ENCODE measurements at regions not wholly inside any gene's neighbourhood (a gene's known extent, or its start where the extent isn't known, plus 50 kb on each side); places are given as distances from the start of the nearest gene placed in this dataset.

DNA sequence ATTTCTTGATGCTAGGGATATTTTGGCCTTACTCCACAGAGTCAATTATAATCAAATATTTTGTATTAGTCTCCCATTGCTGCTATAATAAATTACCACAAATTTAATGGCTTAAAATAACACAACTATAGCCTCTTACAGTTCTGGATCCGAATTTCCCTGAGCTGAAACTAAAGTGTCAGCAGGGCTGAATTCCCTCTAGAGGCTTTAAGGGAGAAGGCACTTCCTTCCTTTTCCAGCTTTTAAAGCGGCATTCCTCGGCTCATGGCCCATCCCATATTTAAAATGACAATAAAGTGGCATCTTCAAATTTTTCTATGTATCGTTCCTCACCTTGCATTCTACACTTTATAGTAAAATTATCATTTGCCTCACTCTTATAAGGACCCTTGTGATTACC is 421.4 kb upstream of the ZWINT start:
- no peak for DNase-seq

DNA sequence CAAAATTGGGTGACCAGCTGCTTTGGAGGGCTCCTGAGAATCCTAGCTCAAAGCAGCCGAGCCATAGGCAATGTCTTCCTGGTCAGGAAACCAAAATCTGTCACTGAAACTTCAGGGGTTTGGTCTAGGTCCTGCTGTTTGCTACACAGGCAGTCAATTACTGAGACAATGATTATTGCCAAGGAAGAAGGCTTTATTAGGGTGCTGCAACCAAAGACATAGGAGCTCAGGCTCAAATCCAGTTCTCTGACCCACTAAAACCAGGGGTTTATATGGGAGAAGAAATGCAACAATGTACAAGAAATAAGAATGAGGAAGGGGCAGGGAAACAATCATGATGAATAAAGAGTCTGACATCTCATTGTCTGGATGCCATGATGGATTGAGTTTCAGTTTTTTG is 410.3 kb upstream of the ZWINT start:
- DNase-seq, result no peak

DNA sequence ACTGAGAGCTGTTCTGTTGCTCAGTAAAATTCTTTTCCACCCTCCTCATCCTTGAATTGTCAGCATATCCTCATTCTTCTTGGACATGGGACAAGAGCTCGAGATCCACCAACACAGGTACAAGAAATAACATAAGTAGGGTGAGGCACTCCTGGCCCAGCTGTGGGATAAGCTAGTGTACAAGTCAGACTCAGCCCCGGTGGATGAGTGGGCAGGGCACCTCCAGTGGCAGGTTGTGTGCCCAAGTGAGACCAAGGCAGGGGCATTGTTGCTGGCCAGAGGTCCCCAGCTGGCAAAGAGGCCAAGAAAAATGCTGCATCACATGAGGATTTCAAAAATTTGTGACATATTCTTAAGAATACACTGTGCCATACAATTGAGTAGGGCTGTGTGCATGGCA is 402.0 kb upstream of the ZWINT start:
- DNase-seq, result no peak

DNA sequence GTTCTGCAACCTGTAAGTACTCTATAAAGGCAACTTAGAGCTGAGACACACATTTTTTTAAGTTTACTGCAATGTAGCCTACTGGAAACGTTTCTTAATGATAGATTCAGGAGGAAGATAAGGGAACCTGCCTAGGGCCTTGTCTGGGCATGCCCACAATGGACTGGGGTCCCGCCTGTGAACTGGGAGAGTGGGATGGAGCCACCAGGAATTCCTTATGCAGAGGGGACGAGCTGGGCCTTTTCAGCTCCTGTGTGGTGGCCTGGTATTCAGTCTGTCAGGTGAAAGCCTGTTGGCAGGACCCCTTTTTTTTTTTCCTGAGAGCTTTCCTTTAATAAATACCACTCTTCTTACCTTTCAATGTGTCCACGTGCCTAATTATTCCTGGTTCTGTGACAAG is 384.4 kb upstream of the ZWINT start:
- no peak for DNase-seq

DNA sequence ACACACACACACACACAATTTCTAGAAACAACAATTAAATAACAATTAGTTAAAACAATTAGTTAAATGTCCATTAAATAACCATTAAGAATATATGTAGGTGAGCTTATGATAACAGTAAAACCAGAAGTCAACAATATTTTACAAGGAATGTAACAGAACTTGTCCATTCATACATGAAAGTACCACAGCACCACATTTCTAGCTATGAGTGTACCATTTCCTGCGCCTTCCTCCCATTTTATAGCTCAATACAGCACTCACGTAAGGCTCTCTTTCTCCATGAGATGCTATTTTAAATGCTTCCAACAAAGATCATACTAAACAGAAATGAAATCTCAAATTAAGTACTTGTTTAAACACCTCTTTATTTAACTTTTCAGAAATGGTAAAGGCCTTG is 367.3 kb upstream of the ZWINT start:
- no peak for DNase-seq

DNA sequence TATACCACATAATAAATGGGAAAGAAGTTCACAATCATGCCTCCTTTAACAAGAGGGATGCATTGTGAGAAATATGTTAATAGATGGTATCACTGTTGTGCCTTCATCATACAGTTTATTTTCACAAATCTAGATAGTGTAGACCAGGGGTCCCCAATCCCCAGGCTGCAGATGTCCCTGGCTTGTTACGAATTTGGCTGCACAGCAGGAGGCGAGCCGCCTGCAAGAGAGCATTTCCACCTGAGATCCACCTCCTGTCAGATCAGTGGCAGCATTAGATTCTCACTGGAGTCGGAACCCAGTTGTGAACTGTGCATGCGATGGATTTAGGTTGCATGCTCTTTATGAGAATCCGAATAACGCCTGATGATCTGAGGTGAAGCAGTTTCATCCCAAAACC is 361.9 kb upstream of the ZWINT start:
- no peak for DNase-seq

DNA sequence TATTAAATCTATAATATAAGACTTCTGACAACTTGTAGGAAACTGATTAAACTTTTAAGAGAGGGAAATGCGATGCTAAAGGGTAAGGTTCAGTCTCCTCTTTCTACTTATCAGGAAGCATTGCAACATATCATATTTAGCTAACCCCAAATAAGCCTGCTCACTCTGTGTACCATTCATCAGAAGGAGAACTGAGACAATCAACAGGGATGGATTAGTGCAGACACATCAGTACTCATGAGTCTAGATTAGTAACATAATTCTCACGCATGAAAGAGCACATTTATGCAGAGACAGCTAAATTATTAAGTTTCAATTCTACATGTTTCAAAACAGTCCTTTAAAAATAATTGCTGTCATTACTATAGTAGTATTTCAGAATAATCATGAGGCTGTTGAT is 354.2 kb upstream of the ZWINT start:
- DNase-seq, result no peak

DNA sequence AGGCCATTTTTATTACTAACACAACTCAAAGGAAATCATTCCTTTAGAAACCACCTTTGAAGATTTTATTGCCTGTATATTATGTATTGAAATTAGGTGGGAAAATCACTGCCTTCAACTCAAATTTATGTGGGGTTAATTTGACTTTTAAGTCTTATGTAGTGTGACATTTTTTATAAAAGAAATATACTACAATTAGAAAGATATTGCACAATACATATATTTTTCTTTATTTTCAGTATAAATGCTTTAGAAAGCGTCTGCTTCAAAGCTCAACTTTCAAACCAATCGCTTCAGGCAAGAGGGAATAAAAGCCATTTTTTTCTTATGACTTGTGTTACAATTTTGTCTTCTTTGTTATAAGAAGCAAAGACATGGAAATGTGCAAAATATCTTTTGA is 337.4 kb upstream of the ZWINT start:
- DNase-seq, result no peak

DNA sequence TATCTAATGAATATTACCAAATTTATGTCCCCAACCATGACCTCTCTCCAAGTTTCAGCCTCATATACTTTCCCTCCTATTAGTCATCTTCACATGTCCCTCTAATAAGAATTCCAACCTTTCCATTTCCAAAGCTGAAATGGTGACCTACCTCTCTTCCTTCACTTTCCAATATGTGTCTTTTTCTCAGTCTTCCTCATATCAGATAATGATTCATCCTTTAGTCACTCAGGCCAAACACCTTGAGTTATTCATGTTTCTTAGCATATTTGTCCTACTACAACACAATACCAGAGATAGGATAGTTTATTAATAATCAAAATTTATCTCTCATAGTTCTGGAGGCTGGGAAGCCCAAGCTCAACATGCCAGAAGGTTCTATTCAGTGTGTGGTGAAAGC is 318.5 kb upstream of the ZWINT start:
- no peak for DNase-seq

DNA sequence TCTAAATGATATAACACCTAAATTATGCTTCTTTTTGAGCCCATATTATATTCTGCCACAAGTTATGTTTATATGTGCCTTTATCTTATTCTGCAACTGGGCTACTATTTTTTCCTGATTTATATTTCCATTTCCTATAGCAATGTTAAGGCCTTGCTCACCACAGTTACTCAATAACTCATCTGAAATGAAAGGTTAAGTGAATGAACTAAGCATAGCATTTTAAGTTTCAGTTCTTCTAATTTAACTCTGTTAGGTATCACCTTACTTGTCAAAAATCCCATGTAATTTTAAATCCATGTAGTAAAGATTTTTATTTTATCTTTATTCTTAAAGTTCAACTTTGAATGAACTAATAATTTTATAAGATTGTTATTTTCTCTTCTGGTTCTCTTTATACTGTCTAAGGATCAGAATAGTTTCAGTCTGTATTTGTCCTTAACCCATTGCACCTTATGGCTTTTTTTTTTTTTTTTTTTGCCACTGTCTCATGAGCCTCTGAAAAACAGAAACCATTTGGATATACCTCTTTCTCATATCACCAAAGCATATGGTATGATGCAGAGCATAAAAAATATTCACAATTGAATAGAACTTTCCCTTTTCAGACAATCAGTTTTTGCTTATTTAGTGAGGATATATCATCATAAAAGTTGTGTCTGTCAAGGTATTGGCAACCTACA is 301.8 kb upstream of the ZWINT start:
- DNase-seq, result no peak

DNA sequence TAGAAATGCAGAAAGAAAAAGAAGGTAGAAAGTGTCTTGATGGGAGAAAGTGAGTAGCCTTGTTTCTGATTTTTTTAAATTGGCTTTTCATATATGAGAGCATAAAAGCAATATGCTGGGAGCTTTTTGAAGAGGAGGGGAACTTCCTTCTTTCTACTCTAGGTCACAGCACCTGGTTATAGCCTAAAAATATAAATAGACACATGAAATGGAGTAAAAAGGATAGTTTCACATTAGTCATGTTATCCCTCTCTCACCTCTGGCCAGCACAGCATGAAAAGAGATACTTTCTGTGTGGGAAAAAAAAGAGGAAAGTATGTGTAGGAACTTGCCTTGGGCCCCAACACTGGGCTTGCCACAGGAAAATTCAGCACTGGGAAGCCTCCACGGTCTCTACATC is 292.2 kb upstream of the ZWINT start:
- no peak for DNase-seq

DNA sequence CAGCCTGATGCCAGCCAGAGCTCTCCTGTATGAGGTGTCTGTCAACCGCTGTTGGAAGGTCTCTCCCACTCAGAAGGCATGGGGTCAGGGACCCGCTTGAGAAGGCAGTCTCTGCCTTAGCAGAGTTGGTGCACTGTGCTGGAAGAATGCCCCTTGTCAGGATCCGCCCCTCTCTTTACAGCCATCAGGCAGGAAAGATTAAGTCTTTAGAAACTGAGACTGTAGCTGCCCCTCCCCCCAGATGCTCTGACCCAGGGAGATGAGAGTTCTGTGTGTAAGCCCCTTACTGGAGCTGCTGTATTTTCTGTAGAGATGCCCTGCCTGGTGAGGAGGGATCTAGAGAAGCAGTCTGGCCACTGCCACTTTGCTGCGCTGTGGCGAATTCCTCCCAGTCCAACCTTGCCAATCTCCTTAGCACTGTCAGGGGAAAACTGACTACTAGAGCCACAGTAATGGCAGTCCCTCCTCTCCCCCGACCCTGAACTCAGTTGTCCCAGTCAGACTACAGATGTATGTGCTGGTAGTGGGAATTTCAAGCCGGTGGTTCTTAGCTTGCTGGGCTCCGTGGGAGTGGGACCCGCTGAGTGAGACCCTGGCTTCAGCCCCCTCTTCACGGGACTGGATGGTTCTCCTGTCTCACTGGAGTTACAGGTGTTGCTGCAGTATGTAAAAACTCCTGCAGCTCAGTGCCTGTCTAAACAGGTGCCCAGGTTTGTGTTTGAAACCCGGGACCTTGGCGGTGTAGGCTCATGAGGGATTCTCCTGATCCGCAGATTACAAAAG is 285.5 kb upstream of the ZWINT start:
- no peak for DNase-seq

DNA sequence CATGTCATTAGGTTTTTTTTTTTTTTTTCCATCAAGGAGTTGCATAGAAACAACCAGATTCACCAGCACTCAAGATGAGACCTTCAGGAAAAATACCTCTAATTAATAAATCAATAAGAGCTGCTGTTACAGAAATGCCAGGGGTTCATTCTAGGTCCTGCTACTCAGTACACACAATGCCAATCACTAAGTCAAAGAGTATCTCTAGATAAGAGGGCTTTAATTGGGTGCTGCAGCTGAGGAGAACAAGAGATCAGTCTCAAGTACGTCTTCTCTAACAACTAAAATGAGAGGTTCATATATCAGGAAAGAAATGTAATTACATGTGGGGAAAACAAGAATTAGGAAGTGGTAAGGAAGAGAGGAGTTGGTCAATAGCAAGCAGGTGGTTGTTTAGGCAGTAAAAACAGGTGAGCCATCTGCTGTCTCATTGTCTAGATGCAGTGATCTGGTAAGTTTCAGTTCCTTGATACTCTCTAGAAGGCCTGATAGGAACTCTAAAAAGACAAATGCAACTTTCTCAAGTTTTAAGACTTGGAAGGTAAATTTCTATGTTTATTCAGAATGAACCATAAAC is 272.9 kb upstream of the ZWINT start:
- no peak for DNase-seq

DNA sequence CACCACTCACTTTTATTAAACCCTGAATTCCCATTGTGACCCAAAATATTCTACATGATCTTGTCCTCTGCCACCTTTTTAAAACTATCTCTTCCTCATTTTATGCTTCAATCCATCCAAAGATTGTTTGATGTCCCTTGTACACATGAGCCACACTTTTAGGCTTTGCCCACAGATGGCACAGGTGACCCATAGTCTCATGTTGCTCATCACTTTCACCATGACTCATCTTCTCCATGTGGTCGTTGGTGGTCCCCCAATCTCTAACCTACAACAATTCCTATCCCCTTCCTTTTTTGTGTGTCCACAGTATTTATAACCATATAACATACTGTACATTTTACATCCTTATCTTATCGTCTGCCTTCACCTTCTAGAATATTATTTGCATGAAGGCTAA is 271.5 kb upstream of the ZWINT start:
- no peak for DNase-seq

DNA sequence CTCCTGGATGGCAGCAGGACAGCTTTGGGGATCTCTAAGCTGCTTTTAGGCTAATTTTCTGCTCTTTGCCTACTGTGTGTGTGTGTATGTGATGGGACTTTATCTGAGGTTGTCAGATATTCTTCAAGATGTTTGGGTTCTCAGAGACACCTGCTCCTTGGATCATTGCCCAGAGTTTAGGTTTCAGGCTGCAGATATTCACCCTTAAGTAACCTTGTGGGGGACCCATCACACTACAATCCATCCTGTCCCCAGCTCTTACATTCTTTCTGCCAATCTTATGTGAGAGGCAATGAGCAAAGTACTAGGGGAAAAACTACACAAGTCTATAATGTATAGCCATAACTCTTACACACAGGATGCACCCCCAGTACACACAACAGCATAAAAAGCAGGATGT is 263.0 kb upstream of the ZWINT start:
- DNase-seq, result no peak

DNA sequence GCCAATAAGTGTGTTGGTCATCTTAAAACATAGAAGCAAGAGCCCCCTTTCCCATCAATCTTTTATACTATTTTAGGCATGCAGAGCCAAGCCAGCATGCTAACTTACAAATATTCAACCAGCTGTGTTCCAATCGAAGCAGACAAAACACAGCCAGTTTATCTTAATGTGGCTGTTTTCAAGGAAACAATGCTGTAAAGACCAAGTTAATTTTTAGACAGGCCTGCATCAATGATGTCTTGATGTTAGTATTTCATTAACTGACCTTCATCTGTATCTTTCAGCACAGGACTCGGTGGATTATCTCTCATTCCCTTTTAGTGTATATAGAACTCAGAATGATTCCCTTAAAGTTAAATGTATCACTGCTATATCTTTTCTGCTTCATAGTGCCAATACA is 262.0 kb upstream of the ZWINT start:
- DNase-seq, result no peak

DNA sequence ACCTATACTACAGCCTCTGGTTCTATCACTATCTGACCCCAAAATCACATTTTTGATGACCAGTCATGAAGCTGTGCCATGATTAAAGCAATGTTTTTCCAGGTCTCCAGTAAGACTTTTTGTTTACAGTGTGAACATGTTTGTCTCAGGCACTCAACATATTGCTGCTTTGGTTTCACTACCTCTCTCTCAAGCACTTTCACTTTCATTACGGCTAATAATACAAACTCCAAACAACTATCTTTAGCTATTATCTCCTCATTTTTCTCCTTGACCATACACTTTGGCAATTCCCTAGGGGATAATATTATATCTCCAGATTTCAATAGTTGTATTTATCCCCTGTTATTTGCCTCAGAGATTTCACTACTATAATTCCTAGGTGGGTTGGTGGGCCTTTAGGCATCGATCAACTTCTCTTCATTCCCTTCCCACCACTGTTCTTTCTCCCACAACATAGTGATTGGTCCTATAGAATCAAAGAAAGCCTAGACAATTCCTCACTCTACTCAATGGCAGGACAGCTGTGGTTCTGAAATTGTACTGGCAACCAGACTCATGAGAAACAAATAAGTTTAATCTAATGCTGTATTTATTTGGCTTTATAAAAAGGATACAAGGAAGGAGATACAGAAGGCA is 261.4 kb upstream of the ZWINT start:
- no peak for DNase-seq

DNA sequence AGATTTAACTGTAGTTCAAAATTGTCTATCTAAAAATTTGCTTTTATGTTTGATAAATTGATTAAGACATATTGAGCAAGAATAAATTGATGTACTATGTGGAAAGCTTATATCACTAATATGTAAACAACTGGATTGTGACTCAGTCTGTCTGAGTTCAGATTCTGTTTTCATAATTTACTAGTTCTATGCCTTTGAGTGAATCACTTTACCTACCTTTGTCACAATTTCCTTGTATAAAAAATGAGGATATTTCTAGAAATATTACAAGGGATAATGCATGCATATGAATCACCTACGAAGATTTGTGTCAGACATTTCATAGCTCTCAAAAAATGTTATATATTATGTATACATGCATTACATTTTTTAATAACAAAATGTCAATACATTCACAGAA is 245.1 kb upstream of the ZWINT start:
- DNase-seq, result no peak

DNA sequence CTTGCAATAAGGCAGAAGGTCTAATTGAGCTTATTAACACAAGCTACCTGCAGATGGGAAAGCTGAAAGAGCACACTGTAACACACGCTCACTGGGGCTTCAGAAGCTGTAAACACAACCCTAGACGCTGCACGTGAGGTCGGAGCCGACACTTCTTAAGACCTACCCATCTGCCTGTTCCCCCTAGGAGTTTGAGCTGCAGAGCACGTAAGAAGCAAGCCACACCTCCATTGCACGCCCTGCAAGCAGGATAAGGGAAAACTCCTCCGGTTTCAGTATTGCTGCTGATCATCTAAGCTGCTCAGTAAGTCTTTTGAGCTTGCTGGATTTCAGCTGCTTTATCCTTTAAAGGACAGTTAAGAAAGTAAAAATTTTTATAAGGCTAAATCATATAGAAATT is 244.0 kb upstream of the ZWINT start:
- DNase-seq, result peak; percentile 3

DNA sequence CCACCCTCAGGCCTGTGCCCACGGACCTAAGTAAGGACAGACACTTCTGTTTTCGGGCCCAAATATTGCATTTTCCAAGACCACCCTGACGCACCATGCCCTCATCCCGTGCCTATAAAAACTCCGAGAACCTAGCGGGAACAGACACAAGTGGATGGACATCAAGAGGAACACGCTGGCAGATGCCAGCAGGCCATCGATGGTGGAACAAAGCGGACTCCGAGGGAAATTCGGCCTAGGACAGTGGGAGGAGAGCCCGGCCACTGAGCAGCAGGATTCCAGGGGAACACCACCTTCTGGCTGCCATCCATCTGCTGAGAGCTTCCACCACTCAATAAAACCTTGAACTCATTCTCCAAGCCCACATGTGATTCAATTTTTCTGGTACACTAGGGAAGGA is 243.6 kb upstream of the ZWINT start:
- no peak for DNase-seq

DNA sequence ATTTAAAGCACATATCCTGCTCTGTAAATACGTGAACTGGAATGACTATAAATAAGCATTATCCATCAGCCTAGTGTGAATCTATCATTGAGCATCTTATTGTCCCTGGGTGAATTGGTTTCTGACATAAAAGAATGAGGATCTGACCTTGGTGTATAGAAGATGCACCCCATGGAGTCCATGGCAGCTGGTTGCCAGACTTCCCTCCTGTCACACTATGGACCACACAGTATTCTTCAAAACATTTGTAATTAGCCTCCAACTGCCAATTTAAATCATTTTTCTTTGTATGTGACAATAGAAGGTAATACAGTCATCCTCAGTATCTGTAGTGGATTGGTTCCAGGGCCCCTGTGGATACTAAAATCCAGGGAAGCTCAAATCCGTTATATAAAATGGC is 238.1 kb upstream of the ZWINT start:
- DNase-seq, result no peak

DNA sequence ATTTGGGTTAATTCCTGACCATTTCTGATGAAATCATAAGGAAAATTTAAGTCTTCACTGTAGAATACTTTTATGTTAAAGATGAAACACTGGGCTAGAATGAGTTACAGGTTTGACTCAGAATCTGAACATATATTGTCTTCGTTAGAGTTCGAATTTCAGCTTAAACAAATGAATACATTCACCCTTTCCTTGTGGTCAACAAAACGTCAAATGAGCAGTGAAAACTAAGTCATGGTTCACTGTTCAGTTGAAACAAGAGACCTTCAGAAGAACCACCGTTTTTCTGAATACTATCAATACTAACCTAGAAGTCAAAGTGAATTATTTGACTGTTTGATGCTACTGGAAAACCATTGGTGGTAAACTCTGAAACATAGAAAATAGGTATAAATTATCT is 235.2 kb upstream of the ZWINT start:
- DNase-seq, result no peak

DNA sequence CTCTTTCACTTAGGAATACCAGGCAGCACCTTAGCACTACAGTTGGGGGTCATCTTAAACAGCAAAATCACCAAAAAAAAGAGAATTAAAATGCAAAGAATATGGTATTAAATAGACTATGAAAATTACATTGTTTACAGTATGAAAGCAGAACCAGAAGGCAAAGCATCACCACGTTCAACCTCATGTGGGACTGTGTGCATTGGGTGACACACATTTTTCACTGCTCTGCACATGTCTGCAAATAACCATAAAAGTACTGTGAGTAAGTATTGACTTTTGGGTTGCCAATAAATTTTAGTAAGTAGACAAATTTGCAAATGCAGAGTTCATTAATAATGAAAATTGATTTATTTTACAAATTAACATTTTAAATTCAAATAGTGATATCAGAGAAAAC is 232.1 kb upstream of the ZWINT start:
- no peak for DNase-seq

DNA sequence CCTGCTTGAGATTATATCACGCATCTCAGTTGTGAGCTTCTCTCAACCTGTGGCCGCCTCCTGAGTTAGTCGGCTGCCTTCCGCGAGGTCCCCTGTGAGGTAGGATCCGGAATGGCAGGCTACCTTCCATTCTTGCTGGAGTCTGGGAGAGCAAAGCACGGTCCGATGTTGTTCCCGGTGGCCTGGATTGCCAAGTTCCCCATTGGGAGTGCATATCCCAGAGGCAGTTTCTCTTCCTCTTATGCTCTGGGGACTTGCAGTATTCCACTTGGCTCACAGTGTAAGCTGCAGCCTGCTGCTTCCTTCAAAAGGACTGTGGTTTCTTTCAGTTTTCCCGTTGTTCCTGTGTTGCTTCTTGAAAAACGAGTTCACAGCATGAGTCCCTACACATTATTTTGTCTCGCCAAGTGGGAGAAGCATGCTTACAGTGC is 225.4 kb upstream of the ZWINT start:
- no peak for DNase-seq
